ENCODE measurements at regions not wholly inside any gene's neighbourhood (a gene's known extent, or its start where the extent isn't known, plus 50 kb on each side); places are given as distances from the start of the nearest gene placed in this dataset.

GRCh38 chr11:88410656-88411055, 73.1 kb upstream of the CTSC start:
- no peaks in the 10 kb centered on the region for H3K36me3 Mint-ChIP-seq (ENCODE audit: low read depth)
- TF ChIP-seq CTCF (IDR thresholded peaks at IDR 0.05; ENCODE audit: unreplicated experiment in 3 of 3), result no peak
- no peak overlapping the region for H3K27ac Mint-ChIP-seq
- peaks cover 13% of the 10 kb centered on the region for H3K4me1 Mint-ChIP-seq
- H3K27me3 Mint-ChIP-seq (ENCODE audit: low read depth), result no peaks in the 10 kb centered on the region
- no peaks in the 10 kb centered on the region for H3K9me3 Mint-ChIP-seq
- H3K4me3 Mint-ChIP-seq, result no peak overlapping the region

- Mint-ChIP-seq H3K36me3 (ENCODE audit: low read depth) (no peaks in the 10 kb centered on the region), H3K9me3 (no peaks in the 10 kb centered on the region), H3K4me1 (peaks cover 11% of the 10 kb centered on the region), H3K27me3 (ENCODE audit: low read depth) (no peaks in the 10 kb centered on the region), H3K4me3 (no peak overlapping the region), H3K27ac (no peak overlapping the region)
- TF ChIP-seq CTCF (IDR thresholded peaks at IDR 0.05; ENCODE audit: unreplicated experiment in 3 of 3), result no peak
Measured at GRCh38 chr11:88410056-88410455, 72.5 kb upstream of the CTSC start.

- no peaks in the 10 kb centered on the region for H3K27me3 Mint-ChIP-seq (ENCODE audit: low read depth)
- no peak overlapping the region for H3K4me3 Mint-ChIP-seq
- no peaks in the 10 kb centered on the region for H3K9me3 Mint-ChIP-seq
- no peaks in the 10 kb centered on the region for H3K36me3 Mint-ChIP-seq (ENCODE audit: low read depth)
- H3K4me1 Mint-ChIP-seq, result peaks cover 7% of the 10 kb centered on the region
- H3K27ac Mint-ChIP-seq, result no peak overlapping the region
- TF ChIP-seq CTCF (IDR thresholded peaks at IDR 0.05; ENCODE audit: unreplicated experiment in 3 of 3), result no peak
Measured at GRCh38 chr11:88406876-88407275, 69.3 kb upstream of the CTSC start.

DNA sequence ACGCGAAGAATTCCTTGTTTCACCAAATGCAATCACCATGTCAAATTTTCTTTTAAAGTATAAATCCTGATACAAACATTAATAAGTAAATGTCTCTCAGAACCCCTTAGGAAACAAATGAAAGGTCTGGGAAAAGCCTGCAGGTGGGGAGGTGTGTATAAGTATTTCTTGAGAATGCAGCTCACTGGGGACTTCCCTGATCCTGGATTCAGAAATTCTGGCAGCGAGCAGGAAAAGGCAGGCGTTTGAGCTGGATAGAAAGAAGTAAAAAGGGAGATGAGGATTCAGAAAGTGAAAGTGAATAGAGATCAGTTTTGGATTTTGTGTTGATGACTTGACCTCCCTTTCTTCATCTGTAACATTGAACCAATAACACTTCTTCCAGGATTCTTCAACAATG, 68.3 kb upstream of the CTSC start:
- Mint-ChIP-seq H3K27ac (peak overlapping the region in 2 of 3 experiments; percentile 28 to 43), H3K36me3 (ENCODE audit: low read depth) (no peaks in the 10 kb centered on the region), H3K27me3 (ENCODE audit: low read depth) (no peaks in the 10 kb centered on the region), H3K9me3 (no peaks in the 10 kb centered on the region), H3K4me3 (no peak overlapping the region), H3K4me1 (peaks cover 7% of the 10 kb centered on the region)
- TF ChIP-seq CTCF (IDR thresholded peaks at IDR 0.05; ENCODE audit: unreplicated experiment in 3 of 3), result no peak

GRCh38 chr11:88404932-88405710, 67.6 kb upstream of the CTSC start:
- no peak for TF ChIP-seq CTCF (IDR thresholded peaks at IDR 0.05; ENCODE audit: unreplicated experiment in 3 of 3)
- no peaks in the 10 kb centered on the region for H3K36me3 Mint-ChIP-seq (ENCODE audit: low read depth)
- H3K9me3 Mint-ChIP-seq, result no peaks in the 10 kb centered on the region
- peak overlapping the region in 1 of 3 experiments; percentile 28 for H3K27ac Mint-ChIP-seq
- no peaks in the 10 kb centered on the region for H3K27me3 Mint-ChIP-seq (ENCODE audit: low read depth)
- no peak overlapping the region for H3K4me3 Mint-ChIP-seq
- peaks cover 7% of the 10 kb centered on the region for H3K4me1 Mint-ChIP-seq

DNA sequence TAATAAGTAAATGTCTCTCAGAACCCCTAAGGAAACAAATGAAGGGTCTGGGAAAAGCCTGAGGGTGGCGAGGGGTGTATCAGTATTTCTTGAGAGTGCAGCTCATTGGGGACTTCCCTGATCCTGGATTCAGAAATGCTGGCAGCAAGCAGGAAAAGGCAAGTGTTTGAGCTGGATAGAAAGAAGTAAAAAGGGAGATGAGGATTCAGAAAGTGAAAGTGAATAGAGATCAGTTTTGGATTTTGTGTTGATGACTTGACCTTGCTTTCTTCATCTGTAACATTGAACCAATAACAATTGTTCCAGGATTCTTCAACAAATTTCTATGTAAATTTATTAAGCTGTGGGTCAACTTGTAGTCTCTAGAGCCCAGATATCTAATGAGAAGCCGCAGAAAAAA, 66.9 kb upstream of the CTSC start:
- H3K9me3 Mint-ChIP-seq, result no peaks in the 10 kb centered on the region
- no peak for TF ChIP-seq CTCF (IDR thresholded peaks at IDR 0.05; ENCODE audit: unreplicated experiment in 3 of 3)
- no peaks in the 10 kb centered on the region for H3K36me3 Mint-ChIP-seq (ENCODE audit: low read depth)
- no peak overlapping the region for H3K4me3 Mint-ChIP-seq
- peaks cover 7% of the 10 kb centered on the region for H3K4me1 Mint-ChIP-seq
- H3K27ac Mint-ChIP-seq, result no peak overlapping the region
- H3K27me3 Mint-ChIP-seq (ENCODE audit: low read depth), result no peaks in the 10 kb centered on the region
